NCI-H2029 treated with DMSO at 0.1 percent for 48 hours (cell line): ENCODE measurements at regions not wholly inside any gene's neighbourhood (a gene's known extent, or its start where the extent isn't known, plus 50 kb on each side); places are given as distances from the start of the nearest gene placed in this dataset.
A peak's percentile ranks its signal among the peaks of the same experiment; 100 is the strongest.
"Not testable (repeated sequence)": the region's sequence is repeated elsewhere in the genome, so short reads cannot be mapped to it uniquely, and the experiment has no call there.

Experiments used
- DNase-seq: peaks from one replicate; lab custom pipeline; 2025; lab: John Stamatoyannopoulos, UW

GRCh38 chr1:234920136-234920842, 208.3 kb downstream of the TOMM20 start:
- no peak for DNase-seq

- DNase-seq = no peak
Measured at GRCh38 chr1:234918961-234919761, 209.5 kb downstream of the TOMM20 start.

- peak; percentile 82 for DNase-seq
Measured at GRCh38 chr1:234918181-234918841, 210.3 kb downstream of the TOMM20 start.

- DNase-seq = no peak
Measured at GRCh38 chr1:234917495-234918180, 211.0 kb downstream of the TOMM20 start.

- DNase-seq = no peak
Measured at GRCh38 chr1:234916840-234917239, 211.8 kb downstream of the TOMM20 start.

GRCh38 chr1:234915924-234916675, 212.5 kb downstream of the TOMM20 start:
- no peak for DNase-seq

- no peak for DNase-seq
Measured at GRCh38 chr1:234914606-234915290, 213.9 kb downstream of the TOMM20 start.

- no peak for DNase-seq
Measured at GRCh38 chr1:234913771-234914170, 214.9 kb downstream of the TOMM20 start.

- DNase-seq = no peak
Measured at GRCh38 chr1:234913278-234913649, 215.4 kb downstream of the TOMM20 start.

- DNase-seq = no peak
Measured at GRCh38 chr1:234912548-234913277, 215.9 kb downstream of the TOMM20 start.

- no peak for DNase-seq
Measured at GRCh38 chr1:234911787-234912186, 216.8 kb downstream of the TOMM20 start.

GRCh38 chr1:234911136-234911535, 217.5 kb downstream of the TOMM20 start:
- DNase-seq = not testable (repeated sequence)

GRCh38 chr1:234909851-234910250, 218.8 kb downstream of the TOMM20 start:
- DNase-seq = no peak

- DNase-seq = no peak
Measured at GRCh38 chr1:234909307-234909810, 219.3 kb downstream of the TOMM20 start.

GRCh38 chr1:234908571-234908970, 220.1 kb downstream of the TOMM20 start:
- DNase-seq = no peak

GRCh38 chr1:234907940-234908405, 220.7 kb downstream of the TOMM20 start:
- no peak for DNase-seq

- DNase-seq = no peak
Measured at GRCh38 chr1:234907208-234907939, 221.3 kb downstream of the TOMM20 start.

GRCh38 chr1:234906654-234907053, 222.0 kb downstream of the TOMM20 start:
- no peak for DNase-seq
